H9 (cell line): ENCODE measurements at regions not wholly inside any gene's neighbourhood (a gene's known extent, or its start where the extent isn't known, plus 50 kb on each side); places are given as distances from the start of the nearest gene placed in this dataset.

Experiments used
- DNase-seq: peaks from one replicate; pipeline ENCODE4 v3.0.0-alpha.2; 2017
- H2AFZ ChIP-seq: one replicate; pipeline ENCODE4 v1.6.1; 2013; ENCODE audit warnings: mild to moderate bottlenecking, low read length, control low read depth, moderate library complexity
- H2AK5ac ChIP-seq: 2 replicates; pipeline ENCODE4 v1.6.1; 2013; ENCODE audit warnings: low read length, control low read depth, mixed read lengths; ENCODE audit not compliant: insufficient read length
- H2BK120ac ChIP-seq: one replicate; pipeline ENCODE4 v1.6.1; 2013; ENCODE audit warnings: low read depth, mild to moderate bottlenecking, low read length, control low read depth, inconsistent platforms; ENCODE audit not compliant: poor library complexity, severe bottlenecking
- H2BK12ac ChIP-seq: 2 replicates; pipeline ENCODE4 v1.6.1; 2013; ENCODE audit warnings: low read length, control low read depth, mixed read lengths, low read depth; ENCODE audit not compliant: insufficient read length
- H2BK15ac ChIP-seq: 2 replicates; pipeline ENCODE4 v1.6.1; 2013; ENCODE audit warnings: low read depth, low read length, control low read depth
- H2BK20ac ChIP-seq: one replicate; pipeline ENCODE4 v1.6.1; 2013; ENCODE audit warnings: low read depth, mild to moderate bottlenecking, low read length, control low read depth, inconsistent platforms; ENCODE audit not compliant: poor library complexity, severe bottlenecking
- H2BK5ac ChIP-seq: 2 replicates; pipeline ENCODE4 v1.6.1; 2013; ENCODE audit warnings: low read length, control low read depth, mixed read lengths; ENCODE audit not compliant: insufficient read length
- H3K14ac ChIP-seq: 2 replicates; pipeline ENCODE4 v1.6.1; 2013; ENCODE audit warnings: low read length, control low read depth; ENCODE audit not compliant: insufficient read depth
- H3K18ac ChIP-seq: 2 replicates; pipeline ENCODE4 v1.6.1; 2013; ENCODE audit warnings: low read depth, mild to moderate bottlenecking, mixed read lengths, low read length, control low read depth; ENCODE audit not compliant: insufficient read length
- H3K23ac ChIP-seq: 2 replicates; pipeline ENCODE4 v1.6.1; 2013; ENCODE audit warnings: low read length, control low read depth, mixed read lengths, low read depth; ENCODE audit not compliant: insufficient read length
- H3K23me2 ChIP-seq: 2 replicates; pipeline ENCODE4 v1.6.1; 2013; ENCODE audit warnings: low read depth, mild to moderate bottlenecking, mixed read lengths, low read length, control low read depth; ENCODE audit not compliant: insufficient read length, poor library complexity, severe bottlenecking
- H3K27ac ChIP-seq: 2 replicates; pipeline ENCODE4 v1.5.1; 2013; ENCODE audit warnings: low read length, control low read depth, mixed read lengths, low read depth; ENCODE audit not compliant: insufficient read length
- H3K27me3 ChIP-seq: 2 replicates; pipeline ENCODE4 v1.6.1; 2013; ENCODE audit warnings: low read length, control low read depth, inconsistent platforms; ENCODE audit not compliant: insufficient read depth
- H3K4ac ChIP-seq: 2 replicates; pipeline ENCODE4 v1.6.1; 2013; ENCODE audit warnings: low read depth, mild to moderate bottlenecking, control low read depth, inconsistent platforms, low read length, moderate library complexity
- H3K4me1 ChIP-seq: 2 replicates; pipeline ENCODE4 v1.6.1; 2013; ENCODE audit warnings: low read length, control low read depth, inconsistent platforms; ENCODE audit not compliant: insufficient read depth
- H3K4me2 ChIP-seq: 2 replicates; pipeline ENCODE4 v1.6.1; 2013; ENCODE audit warnings: low read length, control low read depth, mixed read lengths; ENCODE audit not compliant: insufficient read length, insufficient read depth
- H3K56ac ChIP-seq: 2 replicates; pipeline ENCODE4 v1.6.1; 2013; ENCODE audit warnings: low read depth, mild to moderate bottlenecking, mixed read lengths, low read length, control low read depth; ENCODE audit not compliant: insufficient read length
- H3K79me1 ChIP-seq: 2 replicates; pipeline ENCODE4 v1.6.1; 2013; ENCODE audit warnings: low read depth, mild to moderate bottlenecking, moderate library complexity, low read length, control low read depth, inconsistent platforms; ENCODE audit not compliant: insufficient read depth, poor library complexity, severe bottlenecking
- H3K79me2 ChIP-seq: 2 replicates; pipeline ENCODE4 v1.6.1; 2013; ENCODE audit warnings: low read length, control low read depth, inconsistent platforms; ENCODE audit not compliant: insufficient read depth
- H3K9ac ChIP-seq: 2 replicates; pipeline ENCODE4 v1.6.1; 2013; ENCODE audit warnings: low read length, control low read depth, mixed read lengths; ENCODE audit not compliant: insufficient read length; ENCODE audit errors: extremely low read depth
- H3K9me3 ChIP-seq: one replicate; pipeline ENCODE4 v1.6.1; 2013; ENCODE audit warnings: low read depth, low read length, inconsistent platforms; ENCODE audit not compliant: control insufficient read depth
- H3T11ph ChIP-seq: one replicate; pipeline ENCODE4 v1.6.1; 2013; ENCODE audit warnings: mild to moderate bottlenecking, low read length, control low read depth, inconsistent platforms
- H4K20me1 ChIP-seq: one replicate; pipeline ENCODE4 v1.6.1; 2013; ENCODE audit not compliant: control insufficient read depth, insufficient read length, insufficient read depth
- H4K5ac ChIP-seq: 2 replicates; pipeline ENCODE4 v1.6.1; 2013; ENCODE audit warnings: low read depth, mild to moderate bottlenecking, mixed read lengths, low read length, control low read depth; ENCODE audit not compliant: insufficient read length
- H4K8ac ChIP-seq: replicated peaks from 2 replicates; pipeline ENCODE4 v1.6.1; 2013; ENCODE audit warnings: low read length, control low read depth, mixed read lengths, low read depth; ENCODE audit not compliant: insufficient read length
- H4K91ac ChIP-seq: 2 replicates; pipeline ENCODE4 v1.6.1; 2013; ENCODE audit warnings: low read depth, mild to moderate bottlenecking, moderate library complexity, mixed read lengths, low read length, control low read depth; ENCODE audit not compliant: insufficient read length
- H3K27ac Mint-ChIP-seq, 3 experiments: 2 replicates in 2 of 3; 3 replicates in 1 of 3; pipeline ENCODE4 v1.8.0; 2020 to 2021; ENCODE audit warnings: mixed read lengths in 3 of 3, mild to moderate bottlenecking in 1 of 3, moderate library complexity in 1 of 3
- H3K27me3 Mint-ChIP-seq: 2 replicates; pipeline ENCODE4 v1.8.0; 2021; ENCODE audit warnings: low read depth, mild to moderate bottlenecking, moderate library complexity, mixed read lengths
- H3K36me3 Mint-ChIP-seq, 3 experiments: 2 replicates in 2 of 3; 3 replicates in 1 of 3; pipeline ENCODE4 v1.8.0; 2020 to 2021; ENCODE audit warnings: low read depth in 3 of 3, mixed read lengths in 3 of 3; ENCODE audit not compliant: insufficient read depth in 1 of 3
- H3K4me1 Mint-ChIP-seq, 2 experiments: 2 replicates each; pipeline ENCODE4 v1.8.0; 2020; ENCODE audit warnings: mixed read lengths in 2 of 2
- H3K4me3 Mint-ChIP-seq, 2 experiments: 2 replicates in 1 of 2; 3 replicates in 1 of 2; pipeline ENCODE4 v1.8.0; 2020 to 2021; ENCODE audit warnings: mild to moderate bottlenecking in 2 of 2, mixed read lengths in 2 of 2, moderate library complexity in 1 of 2
- H3K9me3 Mint-ChIP-seq, 2 experiments: 2 replicates in 1 of 2; 3 replicates in 1 of 2; pipeline ENCODE4 v1.8.0; 2020; ENCODE audit warnings: mild to moderate bottlenecking in 2 of 2, mixed read lengths in 2 of 2, moderate library complexity in 1 of 2
- CTCF ChIP-seq: fragments of 200-600 bp; sonication (generic); conservative IDR thresholded peaks from 3 replicates; pipeline ENCODE4 v1.8.0; 2021; ENCODE audit warnings: antibody characterized with exemption, mild to moderate bottlenecking
- WGBS: extraction: QIAGEN DNeasy Blood & Tissue Kit; methylation state at CpG from one replicate; pipeline ENCODE4 v1.1.7; 2013; ENCODE audit warnings: missing lambda C conversion rate, low lambda C conversion rate, mixed read lengths; ENCODE audit not compliant: insufficient read length; ENCODE audit errors: extremely low coverage; 5-methylcytosine and 5-hydroxymethylcytosine counted together

GRCh38 chr4:181281451-181281850 is 961.8 kb upstream of the TENM3 start:
- no peak overlapping the region for H3K23ac ChIP-seq
- no peak overlapping the region for H3K18ac ChIP-seq
- no peak overlapping the region for H2BK15ac ChIP-seq
- Mint-ChIP-seq H3K27ac (no peak overlapping the region), H3K4me1 (peaks cover 12 to 16% of the 10 kb centered on the region in 2 experiments), H3K36me3 (no peaks in the 10 kb centered on the region), H3K27me3 (peaks cover 1% of the 10 kb centered on the region; the same call in 1 of the 2 replicates), H3K9me3 (no peaks in the 10 kb centered on the region), H3K4me3 (no peak overlapping the region)
- no peaks in the 10 kb centered on the region for H3K23me2 ChIP-seq
- no peak overlapping the region for H2BK120ac ChIP-seq
- H3K56ac ChIP-seq: no peak overlapping the region
- no peak overlapping the region for H4K5ac ChIP-seq
- H4K91ac ChIP-seq: no peak overlapping the region
- H4K8ac ChIP-seq: no peak overlapping the region
- no CpG with 5 or more reads among the region's 9 CpGs for WGBS
- H3K79me1 ChIP-seq: no peaks in the 10 kb centered on the region
- no peak overlapping the region for H3K9ac ChIP-seq
- no peaks in the 10 kb centered on the region for H3K27me3 ChIP-seq
- H2BK12ac ChIP-seq: no peak overlapping the region
- TF ChIP-seq CTCF: no peak
- no peaks in the 10 kb centered on the region for H3K9me3 ChIP-seq
- H3K14ac ChIP-seq: no peak overlapping the region
- no peak overlapping the region for H2BK5ac ChIP-seq
- no peaks in the 10 kb centered on the region for H3K4me1 ChIP-seq
- no peaks in the 10 kb centered on the region for H3K79me2 ChIP-seq
- no peak overlapping the region for H3K27ac ChIP-seq
- no peak overlapping the region for H3T11ph ChIP-seq
- no peak overlapping the region for H3K4me2 ChIP-seq
- H2AFZ ChIP-seq: no peak overlapping the region
- no peak overlapping the region for H3K4ac ChIP-seq
- no peak for DNase-seq
- H2AK5ac ChIP-seq: no peak overlapping the region
- H4K20me1 ChIP-seq: no peaks in the 10 kb centered on the region
- H2BK20ac ChIP-seq: no peak overlapping the region
